NCI-H510A treated with DMSO at 0.1 percent for 48 hours (cell line): ENCODE measurements at regions not wholly inside any gene's neighbourhood (a gene's known extent, or its start where the extent isn't known, plus 50 kb on each side); places are given as distances from the start of the nearest gene placed in this dataset.
"Not testable (repeated sequence)": the region's sequence is repeated elsewhere in the genome, so short reads cannot be mapped to it uniquely, and the experiment has no call there.

Experiments
- DNase-seq: peaks from one replicate; lab custom pipeline; 2025; lab: John Stamatoyannopoulos, UW

DNA sequence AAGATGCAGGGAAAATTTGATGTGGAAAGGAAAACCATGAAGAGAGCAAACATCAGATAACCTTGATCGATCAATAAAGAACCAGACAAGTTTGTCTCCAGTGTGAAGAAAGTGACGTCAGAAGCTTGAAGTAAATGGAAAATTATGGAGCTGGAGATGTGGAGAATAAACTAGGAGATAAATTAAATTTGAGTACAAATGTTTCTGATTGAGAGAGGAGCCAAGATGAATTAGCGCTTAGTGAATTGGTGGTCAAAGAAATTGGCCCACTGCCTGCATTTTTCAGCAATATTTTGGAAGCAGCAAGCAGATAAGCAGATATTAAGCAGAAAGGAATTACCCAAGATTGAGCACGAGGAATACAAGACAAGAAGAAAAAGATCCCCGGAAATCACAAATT, 567.3 kb upstream of the ZNF385D start:
- no peak for DNase-seq

DNA sequence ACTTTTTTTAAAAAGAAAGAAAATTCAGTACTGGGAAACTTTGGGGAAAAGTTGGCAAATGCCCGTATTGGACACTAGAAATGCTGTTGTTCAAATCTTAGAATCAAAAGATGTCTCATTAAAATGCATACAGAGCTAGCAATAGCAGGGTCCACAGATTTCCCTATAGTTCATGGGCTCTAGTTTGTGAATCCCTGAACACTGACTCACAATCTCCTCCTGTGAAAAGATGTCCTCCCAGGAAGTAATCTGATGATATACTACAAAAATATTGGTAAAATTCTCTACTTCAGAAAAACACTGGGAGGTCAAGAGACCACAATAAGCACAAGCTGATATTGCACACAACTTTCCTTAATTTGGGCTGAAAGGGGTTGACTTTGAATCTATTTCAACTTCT, 568.4 kb upstream of the ZNF385D start:
- no peak for DNase-seq

DNA sequence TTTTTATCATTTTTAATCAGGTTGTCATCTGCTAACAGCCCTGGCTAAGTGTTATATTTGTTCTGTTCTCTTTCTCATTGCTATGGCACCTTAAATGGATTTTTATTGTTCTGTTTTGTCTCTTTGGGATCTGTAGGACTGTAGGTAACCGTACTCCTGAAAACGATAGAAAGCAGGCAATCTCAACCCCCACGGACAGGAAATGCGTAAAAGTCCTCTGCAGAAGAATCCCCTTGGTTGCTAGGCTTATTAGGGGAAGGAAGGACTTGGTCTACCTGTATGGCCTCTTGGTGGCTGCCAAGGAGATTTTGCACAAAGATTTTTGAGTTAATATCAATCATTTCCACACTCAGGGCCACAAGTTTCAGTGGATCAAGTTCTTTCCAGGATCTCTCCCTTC, 571.9 kb upstream of the ZNF385D start:
- DNase-seq = no peak

DNA sequence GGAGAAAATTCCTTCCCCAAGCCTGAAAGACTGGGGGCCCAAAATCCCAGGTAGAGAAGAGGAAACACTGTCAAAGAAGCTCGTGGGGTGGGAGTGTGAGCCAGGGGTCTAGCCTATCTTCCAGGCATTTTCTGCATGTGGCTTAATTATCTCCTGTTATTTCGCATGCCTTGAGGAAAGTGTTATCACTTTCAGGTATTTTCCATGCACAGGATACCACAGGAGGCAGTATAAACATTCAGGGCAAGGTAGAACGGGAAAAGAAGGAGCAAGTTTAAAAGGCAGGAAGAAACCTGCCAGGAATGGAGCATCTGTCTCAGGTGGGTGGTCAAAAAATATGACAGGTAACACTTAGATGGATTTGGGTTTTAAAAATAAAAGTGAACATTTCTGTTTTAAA, 575.3 kb upstream of the ZNF385D start:
- DNase-seq = no peak

DNA sequence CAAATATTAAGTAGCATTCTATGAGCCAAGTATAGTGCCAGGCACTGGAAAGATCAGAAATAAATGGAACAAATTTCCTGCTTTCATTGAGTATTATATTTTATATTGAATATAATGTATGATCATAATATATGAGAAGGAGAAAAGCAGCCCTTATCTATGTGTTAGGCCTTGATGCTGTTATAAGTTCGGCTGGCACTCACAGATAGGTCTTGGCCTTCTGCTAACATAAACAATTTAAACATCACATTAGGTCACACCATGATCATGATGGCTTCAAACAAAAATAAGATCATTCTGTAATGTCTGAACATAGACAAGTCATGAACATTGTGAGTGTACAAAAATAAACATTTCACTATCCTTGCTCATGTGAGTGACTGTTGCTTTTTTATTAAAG, 584.0 kb upstream of the ZNF385D start:
- no peak for DNase-seq

DNA sequence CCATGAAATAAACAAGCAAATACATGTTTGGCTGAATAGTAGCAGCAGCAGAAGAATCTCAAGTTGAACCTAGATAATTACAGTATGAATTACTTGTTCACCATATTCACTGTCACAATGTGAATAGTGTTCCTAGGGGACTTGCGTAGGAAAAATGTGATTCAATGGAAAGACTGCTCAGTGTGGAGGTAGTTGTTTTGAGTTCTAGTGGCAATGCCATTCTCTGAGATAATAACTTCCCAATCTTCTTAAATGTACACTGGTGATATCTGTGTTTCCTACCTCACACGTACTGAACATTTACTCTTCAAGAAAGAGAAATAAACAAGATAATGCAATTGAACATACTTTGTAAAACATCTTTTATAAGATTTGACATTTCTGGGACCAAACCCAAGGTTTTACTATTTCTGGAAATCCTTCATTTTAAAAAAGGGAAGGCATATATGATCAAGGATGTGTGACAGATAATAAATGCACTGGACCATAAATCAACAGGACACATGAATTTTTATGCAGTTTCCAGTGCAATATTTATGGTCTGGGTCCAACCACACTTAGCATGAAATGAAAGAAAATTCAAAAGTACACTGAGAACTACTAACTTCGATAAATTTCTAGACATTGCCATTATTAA, 598.3 kb upstream of the ZNF385D start:
- DNase-seq = no peak

DNA sequence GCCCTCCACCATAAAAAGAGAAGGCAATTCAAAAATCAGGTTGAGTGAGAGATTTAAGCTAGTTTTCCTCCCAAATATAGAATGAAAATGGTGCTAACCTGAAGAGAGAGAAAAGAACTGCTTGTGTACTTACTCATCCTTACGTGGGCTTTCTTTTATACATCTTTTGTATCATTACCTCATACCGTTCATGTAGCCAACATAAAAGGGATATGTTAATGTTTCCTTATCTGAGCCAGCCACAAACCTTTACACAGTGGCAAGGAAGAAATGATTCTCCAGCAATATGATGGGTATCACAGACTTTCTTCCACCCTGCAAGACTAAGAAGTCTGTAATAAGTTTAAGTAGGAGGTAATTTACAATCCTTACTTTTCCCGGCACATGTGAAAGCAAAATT, 600.8 kb upstream of the ZNF385D start:
- no peak for DNase-seq

DNA sequence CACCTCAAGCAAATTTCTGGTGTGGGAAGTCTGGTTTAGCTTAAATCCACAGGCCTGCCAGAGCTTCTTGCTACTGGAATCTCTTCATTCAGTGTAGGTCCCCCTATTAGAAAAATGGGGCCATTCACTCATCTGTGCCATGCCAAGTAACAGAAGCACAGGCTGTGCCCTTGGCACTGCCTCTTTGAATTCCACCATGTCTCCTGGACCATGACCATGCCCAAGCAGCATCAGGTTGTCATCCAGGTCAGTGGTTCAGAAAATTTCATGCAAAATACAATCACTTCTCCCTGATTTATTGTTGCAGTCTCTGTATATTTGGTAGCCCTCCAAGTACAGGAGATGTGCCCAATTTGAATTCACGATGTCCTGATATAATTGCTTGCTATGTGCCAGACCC, 602.1 kb upstream of the ZNF385D start:
- DNase-seq = no peak

DNA sequence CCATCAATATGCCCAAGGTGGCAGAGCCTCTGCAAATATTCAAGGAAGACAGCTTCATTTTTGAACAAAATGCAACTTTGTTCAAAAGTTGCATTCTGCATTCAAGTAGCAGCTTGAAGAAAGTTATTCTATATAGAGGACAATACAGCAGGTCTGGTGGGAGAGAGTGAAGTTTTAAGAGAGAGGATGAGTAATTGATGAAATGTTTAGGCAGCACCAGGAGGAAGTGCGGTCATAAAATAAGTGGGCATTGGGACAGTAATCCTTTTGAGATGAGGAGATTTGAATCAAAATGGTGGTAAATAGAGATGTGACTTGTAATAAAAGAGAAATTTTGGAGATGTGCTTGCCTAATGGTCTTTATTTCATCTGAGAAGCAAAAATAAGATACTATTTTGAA, 607.3 kb upstream of the ZNF385D start:
- no peak for DNase-seq

DNA sequence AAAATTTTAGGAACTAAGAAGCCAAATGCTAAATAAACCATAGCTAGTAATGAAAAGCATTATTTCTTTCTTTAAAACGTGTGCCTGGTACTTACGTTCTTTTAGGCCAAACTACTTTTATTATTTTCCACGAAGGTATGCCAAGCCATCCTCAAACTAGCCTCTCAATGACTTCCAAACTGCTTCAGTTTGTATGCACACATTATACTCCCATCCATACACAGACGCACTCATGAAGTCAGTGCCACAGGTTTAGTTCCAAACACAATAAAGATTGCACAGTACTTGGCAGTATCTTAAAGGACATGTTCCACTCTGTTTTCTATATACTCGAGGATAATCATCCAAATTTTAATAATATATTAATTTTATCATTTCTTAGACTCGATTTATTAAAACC, 609.2 kb upstream of the ZNF385D start:
- DNase-seq = no peak

DNA sequence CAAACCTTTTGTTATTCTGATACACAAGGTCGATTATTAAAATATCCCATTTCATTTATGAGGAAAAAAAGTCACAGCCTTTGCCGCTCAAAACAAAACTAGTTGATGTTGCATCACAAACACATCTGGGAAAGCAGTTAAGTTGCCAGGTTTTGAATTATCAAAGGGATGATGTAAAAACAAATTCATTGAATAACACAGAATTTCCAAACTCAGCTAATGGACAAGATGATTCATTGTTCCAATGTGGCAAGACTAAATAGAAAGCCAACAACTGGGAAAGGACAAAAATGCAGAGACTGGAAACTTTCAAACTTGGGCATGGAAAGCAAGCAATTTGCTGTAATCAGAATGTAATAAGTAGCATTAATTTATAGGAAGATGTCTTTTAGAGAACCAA, 610.0 kb upstream of the ZNF385D start:
- DNase-seq = no peak

DNA sequence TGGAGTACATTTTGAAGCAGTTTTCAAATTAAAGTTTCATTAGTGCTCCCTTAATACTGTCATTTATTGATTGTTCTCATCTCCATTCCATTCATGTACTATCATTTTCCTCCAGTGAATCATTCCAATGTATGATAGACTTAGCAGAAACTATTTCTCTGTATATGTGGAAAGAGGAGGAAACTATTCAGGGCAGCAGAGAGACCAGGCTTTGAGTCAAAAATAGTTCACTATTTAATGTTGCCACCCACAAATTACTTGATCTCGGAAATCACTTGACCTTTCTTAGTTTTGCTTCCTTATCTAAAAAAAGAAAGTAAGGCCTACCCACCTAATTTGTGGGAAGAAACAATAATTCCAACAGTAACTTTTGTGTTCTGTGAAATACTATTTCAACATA, 610.5 kb upstream of the ZNF385D start:
- no peak for DNase-seq

DNA sequence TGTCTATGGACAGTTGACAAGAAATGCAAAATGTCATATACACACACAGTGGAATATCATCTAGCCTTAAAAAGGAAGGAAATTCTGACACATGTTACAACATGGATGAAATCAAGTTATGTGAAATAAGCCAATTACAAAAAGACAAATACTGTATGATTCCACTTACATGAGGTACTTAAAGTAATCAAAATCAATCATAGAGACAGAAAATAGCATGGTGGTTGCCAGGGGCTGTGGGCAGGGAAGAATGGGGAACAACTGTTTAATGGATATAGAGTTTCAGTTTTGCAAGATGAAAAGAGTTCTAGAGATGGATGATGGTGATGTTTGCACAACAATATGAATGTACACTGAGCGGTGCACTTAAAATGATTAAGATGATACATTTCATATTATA, 613.8 kb upstream of the ZNF385D start:
- DNase-seq = no peak

DNA sequence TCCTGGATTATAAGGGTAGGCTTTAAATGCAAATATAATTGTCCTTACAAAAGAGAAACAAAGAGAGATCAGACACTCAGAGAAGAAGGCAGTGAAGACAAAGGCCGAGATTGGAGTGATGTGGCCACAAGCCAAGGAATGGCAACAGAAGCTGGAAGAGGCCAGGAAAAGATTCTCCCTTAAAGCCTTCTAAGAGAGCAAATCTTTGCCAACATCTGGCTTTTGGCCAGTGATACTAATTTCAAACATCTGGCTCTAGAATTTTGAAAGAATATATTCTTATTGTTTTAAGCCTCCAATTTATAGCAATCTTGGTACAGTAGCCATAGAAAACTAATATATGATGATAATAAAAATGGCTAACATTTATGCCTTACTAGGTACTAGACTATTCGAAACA, 615.8 kb upstream of the ZNF385D start:
- no peak for DNase-seq

DNA sequence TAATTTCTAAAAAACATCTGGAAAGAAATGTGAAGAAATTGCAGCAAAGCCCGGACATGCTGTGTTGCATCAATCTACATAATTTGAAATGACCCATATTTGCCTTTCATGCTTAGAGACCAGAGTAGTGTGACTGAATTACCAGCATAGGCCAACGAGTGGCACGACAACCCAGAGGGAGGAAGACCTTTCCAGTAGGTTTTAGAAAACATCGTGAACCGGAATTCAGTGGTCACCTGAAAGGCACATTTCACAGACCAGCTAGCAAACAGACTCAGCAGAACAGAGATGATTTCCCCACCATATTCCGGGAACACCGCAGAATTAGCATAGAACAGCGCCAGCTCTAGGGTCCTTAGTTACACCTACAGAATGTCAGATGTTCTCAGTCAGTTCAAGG, 620.0 kb upstream of the ZNF385D start:
- DNase-seq = no peak

DNA sequence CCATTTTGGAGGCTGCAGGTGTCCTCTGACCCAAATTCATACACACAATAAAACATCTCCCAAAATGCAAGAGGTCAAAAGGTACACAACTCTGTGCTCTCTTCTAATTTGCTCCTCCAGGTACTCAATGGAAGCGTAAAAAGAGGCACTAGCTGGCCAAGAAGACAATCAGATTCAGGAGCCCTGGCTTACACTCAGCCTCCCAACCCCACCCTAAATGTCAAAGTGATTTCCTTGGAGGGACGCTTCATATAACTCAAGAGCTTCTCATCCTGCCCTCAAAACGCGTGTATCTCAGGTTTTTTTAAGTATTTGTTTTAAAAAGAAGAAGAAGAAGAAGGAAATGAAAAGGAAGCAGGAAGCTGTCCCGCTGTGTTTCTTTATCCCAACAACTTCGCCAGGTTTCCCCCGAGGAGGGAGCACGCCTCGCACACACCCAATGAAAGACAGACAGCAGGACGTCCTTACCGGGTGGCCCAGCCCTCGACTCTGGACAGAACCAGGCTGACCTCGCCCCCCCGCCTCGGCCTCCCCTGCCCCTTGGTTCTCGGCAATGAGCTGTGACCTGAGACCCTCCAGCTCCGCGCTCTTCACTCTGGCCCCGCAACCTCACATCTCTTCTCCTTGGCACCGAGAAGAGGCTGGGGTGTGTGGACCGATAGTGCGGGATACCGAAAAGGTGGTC, 620.7 kb upstream of the ZNF385D start:
- no peak for DNase-seq

DNA sequence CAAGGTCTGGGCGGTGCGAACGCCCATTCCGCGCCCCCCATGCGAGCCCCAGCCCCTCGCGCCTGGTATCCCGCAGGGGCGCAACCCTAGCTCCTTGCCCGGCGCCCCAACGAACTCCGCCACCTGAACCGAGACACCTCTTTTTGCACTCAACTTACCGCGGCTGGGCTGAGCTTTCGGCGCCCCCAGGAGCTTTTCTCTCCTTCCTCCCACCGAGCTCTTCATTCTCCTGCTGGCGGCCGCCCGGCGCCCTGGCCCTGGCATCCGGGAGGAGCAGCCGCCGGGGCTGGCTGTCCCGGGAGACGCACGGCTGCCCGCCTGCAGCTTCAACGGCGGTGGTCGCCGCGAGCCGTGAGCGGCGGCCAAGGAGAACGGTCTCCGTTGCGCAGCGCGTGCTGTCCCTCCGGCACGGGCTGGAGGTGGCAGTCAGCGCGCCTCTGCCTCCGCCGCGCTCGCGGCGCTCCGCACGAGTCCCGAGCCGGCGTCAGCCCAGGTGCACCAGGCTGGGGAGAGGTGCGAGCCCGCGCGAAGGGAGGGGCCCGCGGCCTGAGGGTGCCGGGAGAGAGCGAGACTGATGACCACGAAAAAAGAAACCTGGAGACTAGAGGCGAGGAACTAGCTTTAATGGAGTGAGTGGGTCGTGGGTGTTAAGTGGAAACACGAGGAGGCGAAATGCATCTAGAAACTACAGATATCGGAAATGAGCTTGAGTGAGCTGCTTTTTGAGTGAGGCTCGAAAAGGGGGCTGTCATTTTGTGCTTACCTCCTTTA, 621.5 kb upstream of the ZNF385D start:
- DNase-seq = peak; percentile 5

DNA sequence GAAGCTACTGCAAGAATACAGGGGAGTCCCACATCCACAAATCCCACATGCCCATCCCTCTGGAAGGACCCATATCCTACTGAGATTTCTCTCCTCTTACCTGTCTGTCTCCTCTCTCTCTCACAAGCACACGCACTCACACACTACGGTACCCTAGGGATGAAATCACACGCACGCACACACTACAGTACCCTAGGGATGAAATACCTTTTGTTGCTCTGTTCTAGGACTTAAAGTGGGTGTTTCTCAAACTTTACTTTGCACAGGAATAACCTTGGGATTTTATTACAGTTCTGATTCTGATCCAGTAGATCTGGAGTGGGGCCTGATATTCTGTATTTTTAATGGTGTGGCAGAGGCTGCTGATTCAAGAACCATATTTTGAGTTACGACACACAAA, 622.2 kb upstream of the ZNF385D start:
- no peak for DNase-seq

DNA sequence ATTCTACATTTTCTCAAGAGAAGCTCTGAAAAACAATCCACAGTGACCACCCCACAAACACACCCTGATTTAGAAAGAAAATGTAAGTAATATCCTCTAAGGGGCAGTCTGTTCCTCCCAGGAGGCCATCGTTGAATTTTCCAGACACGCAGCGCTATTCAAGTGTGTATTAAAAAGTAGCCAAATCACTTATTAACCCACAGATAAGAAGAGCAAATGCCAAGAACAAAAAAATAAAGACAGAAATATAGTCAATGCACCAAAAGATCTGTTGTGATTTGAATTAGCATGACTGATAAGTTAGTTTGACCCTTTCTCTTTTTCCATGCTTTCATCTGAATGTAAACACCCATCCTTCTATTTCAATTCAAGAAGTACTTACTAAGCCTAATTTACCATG, 622.8 kb upstream of the ZNF385D start:
- DNase-seq = no peak

DNA sequence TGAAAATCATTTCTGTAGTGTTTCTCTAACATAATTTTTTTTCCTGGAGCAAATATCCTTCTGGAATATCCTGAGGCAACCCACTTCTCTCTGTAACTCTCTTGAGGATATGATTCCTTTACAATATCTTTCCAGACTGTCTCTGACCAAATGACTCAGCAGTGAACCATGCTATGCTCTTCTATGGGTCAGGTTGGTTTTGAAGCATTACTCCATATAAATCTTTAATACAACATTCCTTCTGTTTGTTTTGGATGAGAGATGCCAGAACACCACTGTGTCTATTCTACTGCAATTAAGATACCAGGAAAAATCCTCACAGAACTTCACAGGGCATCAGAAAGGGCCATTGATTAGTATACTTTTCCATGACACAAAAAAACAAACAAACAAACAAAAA, 626.4 kb upstream of the ZNF385D start:
- no peak for DNase-seq

DNA sequence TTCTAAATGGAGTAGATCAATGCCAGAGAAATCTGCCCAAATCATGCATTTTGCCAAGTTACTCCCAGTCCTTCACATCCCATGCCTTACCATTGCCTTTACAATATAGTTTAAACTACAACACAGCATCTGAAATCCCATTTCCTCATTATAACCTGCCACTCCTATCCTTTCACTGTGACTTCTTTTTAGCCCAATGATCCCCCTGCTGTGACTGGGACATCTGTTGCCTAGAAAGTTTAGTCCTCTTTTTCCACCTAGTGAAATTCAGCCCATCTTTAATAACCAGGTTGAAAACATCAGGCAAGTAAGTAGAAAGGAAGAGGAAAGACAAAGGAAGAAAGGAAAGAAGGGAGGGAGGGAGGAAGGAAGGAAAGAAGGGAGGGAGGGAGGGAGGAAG, 627.9 kb upstream of the ZNF385D start:
- DNase-seq = no peak

DNA sequence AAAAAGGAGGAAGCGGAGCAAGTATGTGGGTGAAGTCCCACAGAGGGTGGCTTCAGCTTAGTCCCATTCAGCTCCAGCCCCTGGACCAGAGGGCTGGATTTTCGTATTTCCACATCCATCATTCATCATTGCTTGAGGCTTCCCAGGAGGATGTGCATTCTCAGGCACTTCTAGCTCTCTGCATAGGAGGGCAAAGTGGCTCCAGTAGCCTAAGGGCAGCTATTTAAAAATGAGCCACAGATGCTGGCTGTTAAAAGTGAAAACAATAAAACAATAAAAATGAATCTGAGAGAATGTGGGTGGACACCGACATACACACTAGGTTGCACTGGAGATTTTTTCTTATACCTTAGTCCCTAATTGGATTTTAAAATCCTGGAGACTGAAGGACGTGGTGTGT, 629.2 kb upstream of the ZNF385D start:
- no peak for DNase-seq

DNA sequence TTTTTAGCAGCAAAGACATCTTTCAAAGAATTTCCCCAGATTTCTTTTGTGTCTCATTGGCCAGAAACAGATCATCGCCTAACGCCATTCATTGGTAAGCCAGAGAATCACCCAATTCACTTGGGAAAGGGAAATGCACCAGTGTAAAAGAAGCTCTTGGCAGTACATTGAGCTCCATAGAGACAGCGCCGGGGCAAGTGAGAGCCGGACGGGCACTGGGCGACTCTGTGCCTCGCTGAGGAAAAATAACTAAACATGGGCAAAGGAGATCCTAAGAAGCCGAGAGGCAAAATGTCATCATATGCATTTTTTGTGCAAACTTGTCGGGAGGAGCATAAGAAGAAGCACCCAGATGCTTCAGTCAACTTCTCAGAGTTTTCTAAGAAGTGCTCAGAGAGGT, 630.6 kb upstream of the ZNF385D start:
- not testable (repeated sequence) for DNase-seq

DNA sequence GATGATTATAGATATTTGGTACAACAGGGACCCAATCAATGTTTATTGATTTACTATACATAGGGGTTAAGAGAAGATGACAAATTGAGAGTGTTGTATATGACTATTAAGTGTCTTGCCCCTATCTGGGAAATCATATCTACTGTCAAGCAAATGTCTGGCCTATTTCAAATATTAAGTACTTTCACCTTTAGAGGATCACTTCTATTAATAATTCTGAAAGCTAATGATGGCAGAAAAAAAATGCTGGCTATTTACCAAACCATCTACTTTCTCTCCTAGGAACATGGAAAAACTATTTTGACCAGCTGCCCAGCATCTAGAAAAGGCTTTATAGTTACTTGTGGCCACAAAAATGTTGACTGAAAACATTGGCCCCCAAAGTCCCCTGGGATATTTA, 632.3 kb upstream of the ZNF385D start:
- DNase-seq = no peak
